Chondrocyte (in vitro differentiated cells): ENCODE measurements at regions not wholly inside any gene's neighbourhood (a gene's known extent, or its start where the extent isn't known, plus 50 kb on each side); places are given as distances from the start of the nearest gene placed in this dataset.

Experiments used
- DNase-seq: peaks from one replicate; pipeline ENCODE4 v3.0.0; 2021; ENCODE audit warnings: mixed read lengths, low spot score
- H3K27ac Mint-ChIP-seq: one replicate; pipeline ENCODE4 v1.8.0; 2021; ENCODE audit warnings: mild to moderate bottlenecking, moderate library complexity, mixed read lengths; ENCODE audit not compliant: unreplicated experiment
- H3K27me3 Mint-ChIP-seq: 2 replicates; pipeline ENCODE4 v1.8.0; 2021; ENCODE audit warnings: low read depth, mixed read lengths
- H3K36me3 Mint-ChIP-seq: 2 replicates; pipeline ENCODE4 v1.8.0; 2021; ENCODE audit warnings: low read depth, mixed read lengths
- H3K4me1 Mint-ChIP-seq: 2 replicates; pipeline ENCODE4 v1.8.0; 2021; ENCODE audit warnings: low read depth, mild to moderate bottlenecking, mixed read lengths
- H3K4me3 Mint-ChIP-seq: one replicate; pipeline ENCODE4 v1.8.0; 2021; ENCODE audit warnings: mild to moderate bottlenecking, moderate library complexity, mixed read lengths; ENCODE audit not compliant: unreplicated experiment
- H3K9me3 Mint-ChIP-seq: 2 replicates; pipeline ENCODE4 v1.8.0; 2021; ENCODE audit warnings: low read depth, mixed read lengths
- TF ChIP-seq, protein P1 (sequence below): fragments of 200-600 bp; sonication (generic); IDR thresholded peaks from 2 replicates; pipeline ENCODE4 v1.5.0; 2021; ENCODE audit warnings: antibody characterized with exemption, mild to moderate bottlenecking, moderate library complexity

GRCh38 chr5:8048920-8049319, 180.0 kb downstream of the MTRR start:
- Mint-ChIP-seq H3K36me3 (no peaks in the 10 kb centered on the region), H3K4me3 (no peak overlapping the region), H3K4me1 (no peaks in the 10 kb centered on the region), H3K27ac (no peak overlapping the region), H3K27me3 (no peaks in the 10 kb centered on the region), H3K9me3 (no peaks in the 10 kb centered on the region)
- TF ChIP-seq, protein P1, sequence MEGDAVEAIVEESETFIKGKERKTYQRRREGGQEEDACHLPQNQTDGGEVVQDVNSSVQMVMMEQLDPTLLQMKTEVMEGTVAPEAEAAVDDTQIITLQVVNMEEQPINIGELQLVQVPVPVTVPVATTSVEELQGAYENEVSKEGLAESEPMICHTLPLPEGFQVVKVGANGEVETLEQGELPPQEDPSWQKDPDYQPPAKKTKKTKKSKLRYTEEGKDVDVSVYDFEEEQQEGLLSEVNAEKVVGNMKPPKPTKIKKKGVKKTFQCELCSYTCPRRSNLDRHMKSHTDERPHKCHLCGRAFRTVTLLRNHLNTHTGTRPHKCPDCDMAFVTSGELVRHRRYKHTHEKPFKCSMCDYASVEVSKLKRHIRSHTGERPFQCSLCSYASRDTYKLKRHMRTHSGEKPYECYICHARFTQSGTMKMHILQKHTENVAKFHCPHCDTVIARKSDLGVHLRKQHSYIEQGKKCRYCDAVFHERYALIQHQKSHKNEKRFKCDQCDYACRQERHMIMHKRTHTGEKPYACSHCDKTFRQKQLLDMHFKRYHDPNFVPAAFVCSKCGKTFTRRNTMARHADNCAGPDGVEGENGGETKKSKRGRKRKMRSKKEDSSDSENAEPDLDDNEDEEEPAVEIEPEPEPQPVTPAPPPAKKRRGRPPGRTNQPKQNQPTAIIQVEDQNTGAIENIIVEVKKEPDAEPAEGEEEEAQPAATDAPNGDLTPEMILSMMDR: no peak
- DNase-seq: no peak

- H3K27ac Mint-ChIP-seq: no peak overlapping the region
- no peaks in the 10 kb centered on the region for H3K4me1 Mint-ChIP-seq
- no peaks in the 10 kb centered on the region for H3K27me3 Mint-ChIP-seq
- TF ChIP-seq, protein P1: no peak
- no peaks in the 10 kb centered on the region for H3K36me3 Mint-ChIP-seq
- no peak overlapping the region for H3K4me3 Mint-ChIP-seq
- no peak for DNase-seq
- H3K9me3 Mint-ChIP-seq: no peaks in the 10 kb centered on the region
Measured at GRCh38 chr5:8050616-8051175, 181.7 kb downstream of the MTRR start.

GRCh38 chr5:8053270-8053669, 184.3 kb downstream of the MTRR start:
- H3K4me3 Mint-ChIP-seq: no peak overlapping the region

DNA sequence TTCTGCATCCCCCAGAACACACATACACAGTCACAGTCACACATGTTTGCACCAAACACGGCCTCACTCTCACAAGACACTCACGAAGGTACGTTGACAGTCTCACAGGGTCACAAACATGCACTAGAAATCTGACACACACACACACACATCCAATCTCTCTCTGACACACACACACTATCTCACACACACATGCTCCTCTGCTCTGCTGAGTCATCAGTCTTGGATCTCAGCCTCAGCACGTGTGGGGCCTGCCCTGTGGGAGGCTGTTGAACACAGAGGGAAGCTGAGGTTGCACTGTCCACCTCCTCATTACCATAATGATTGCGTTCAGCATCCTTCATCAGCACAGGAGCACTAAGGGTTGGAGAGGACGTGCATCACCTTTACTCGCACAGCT, 188.8 kb downstream of the MTRR start:
- H3K9me3 Mint-ChIP-seq: no peaks in the 10 kb centered on the region
- H3K27me3 Mint-ChIP-seq: peaks cover 2% of the 10 kb centered on the region
- H3K4me1 Mint-ChIP-seq: peaks cover 9% of the 10 kb centered on the region
- no peak overlapping the region for H3K27ac Mint-ChIP-seq
- DNase-seq: no peak
- H3K36me3 Mint-ChIP-seq: no peaks in the 10 kb centered on the region
- TF ChIP-seq, protein P1: no peak
- H3K4me3 Mint-ChIP-seq: no peak overlapping the region

More at GRCh38 chr5:8053270-8053669, 184.3 kb downstream of the MTRR start:
- Mint-ChIP-seq H3K27me3 (no peaks in the 10 kb centered on the region), H3K27ac (no peak overlapping the region), H3K4me1 (peaks cover 4% of the 10 kb centered on the region), H3K9me3 (no peaks in the 10 kb centered on the region), H3K36me3 (no peaks in the 10 kb centered on the region)
- peak; percentile 76 for DNase-seq
- TF ChIP-seq, protein P1: no peak

DNA sequence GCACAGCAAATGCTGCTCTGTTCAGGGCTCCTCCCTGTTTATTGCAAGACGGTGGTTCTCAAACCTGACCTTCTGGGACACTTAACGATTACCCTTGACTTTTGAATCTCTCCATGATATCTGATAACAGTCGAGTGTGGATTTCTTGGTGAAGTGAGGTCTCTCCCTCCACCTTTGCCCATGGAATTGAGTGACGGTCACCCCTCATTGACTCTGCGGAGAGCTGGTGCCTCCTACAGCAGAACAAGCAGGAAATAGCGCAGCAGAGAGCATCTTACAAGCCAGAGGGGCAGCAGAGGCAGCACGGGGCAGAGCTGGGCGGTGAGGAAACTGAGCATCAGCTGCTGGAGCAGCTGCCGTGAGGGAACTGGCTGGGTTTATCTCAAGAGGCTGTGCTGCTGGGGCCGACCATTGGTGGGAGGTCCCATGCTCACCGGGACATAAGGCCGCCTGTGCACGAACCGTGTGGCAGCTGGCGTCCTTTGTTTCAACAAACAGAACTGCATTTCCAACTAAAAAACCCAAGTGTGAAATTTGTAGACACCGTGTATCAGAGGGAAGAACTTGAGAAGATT, 189.8 kb downstream of the MTRR start:
- Mint-ChIP-seq H3K9me3 (no peaks in the 10 kb centered on the region), H3K27me3 (peaks cover 2% of the 10 kb centered on the region), H3K4me1 (peaks cover 9% of the 10 kb centered on the region), H3K36me3 (no peaks in the 10 kb centered on the region), H3K4me3 (no peak overlapping the region), H3K27ac (no peak overlapping the region)
- no peak for DNase-seq
- TF ChIP-seq, protein P1: no peak
